ENCODE measurements at regions not wholly inside any gene's neighbourhood (a gene's known extent, or its start where the extent isn't known, plus 50 kb on each side); places are given as distances from the start of the nearest gene placed in this dataset.
A peak's percentile ranks its signal among the peaks of the same experiment; 100 is the strongest.

- ChIA-PET CTCF (ENCODE audit: low intra/inter-chr PET ratio, low total read pairs) (no interaction called here), POLR2A (no interaction called here)
- no peaks in the 10 kb centered on the region for H3K27me3 ChIP-seq (ENCODE audit: control insufficient read depth in 1 of 2, insufficient read depth in 2 of 2, low read length in 2 of 2)
- no peaks in the 10 kb centered on the region for H4K20me1 ChIP-seq (ENCODE audit: insufficient read depth, low read length)
- no peaks in the 10 kb centered on the region for H3K9me3 ChIP-seq (ENCODE audit: low read length)
- H3K4me2 ChIP-seq (ENCODE audit: low read depth, low read length): no peak overlapping the region
- H3K36me3 ChIP-seq (replicated peaks in 1 of 2; ENCODE audit: control insufficient read depth in 1 of 2, insufficient read depth in 2 of 2, low read length in 2 of 2): no peaks in the 10 kb centered on the region
- H3K4me3 ChIP-seq (replicated peaks in 1 of 3; ENCODE audit: insufficient read depth in 1 of 3, low read depth in 2 of 3, low read length in 3 of 3): no peak overlapping the region
- 33% methylated on average over 18 of the region's 22 CpGs for WGBS (ENCODE audit: low lambda C conversion rate)
- FAIRE-seq (no peak), DNase-seq (ENCODE audit: low spot score) (no peak), ATAC-seq (no peak)
- no peak overlapping the region for H3K9ac ChIP-seq (ENCODE audit: insufficient read depth, low read depth, low read length)
- H3K4me1 ChIP-seq (ENCODE audit: insufficient read depth, low read length): no peaks in the 10 kb centered on the region
- BruUV-seq (replicated peaks): no TSS peak
- H3K79me2 ChIP-seq (ENCODE audit: insufficient read depth, low read length): no peaks in the 10 kb centered on the region
- peak; percentile 97 for TF ChIP-seq MNT (IDR thresholded peaks at IDR 0.05)
- no peak for TF ChIP-seq GRHL1 (CRISPR knock-in tag; conservative IDR thresholded peaks at IDR 0.05)
- intact Hi-C loops (cut with micrococcal nuclease; ENCODE audit: unreplicated experiment) (no loop called here), in situ Hi-C loops (cut with HindIII; ENCODE audit: extremely low pct_ligation_motif_present, low pct_unique_long_range_greater_than_20kb) (no loop called here)
- H3K27ac ChIP-seq (ENCODE audit: extremely low read length, insufficient read depth, low read length): no peak overlapping the region
- no peak overlapping the region for H2AFZ ChIP-seq (ENCODE audit: low read length)
These were observed 581.2 kb upstream of the MGMT start for GRCh38 chr10:128885573-128886555.

GRCh38 chr10:128887856-128888255, 579.2 kb upstream of the MGMT start:
- Histone ChIP-seq H4K20me1 (ENCODE audit: insufficient read depth, low read length) (no peaks in the 10 kb centered on the region), H3K4me2 (ENCODE audit: low read depth, low read length) (no peak overlapping the region), H3K36me3 (replicated peaks in 1 of 2; ENCODE audit: control insufficient read depth in 1 of 2, insufficient read depth in 2 of 2, low read length in 2 of 2) (no peaks in the 10 kb centered on the region), H3K79me2 (ENCODE audit: insufficient read depth, low read length) (no peaks in the 10 kb centered on the region), H3K27ac (ENCODE audit: extremely low read length, insufficient read depth, low read length) (no peak overlapping the region), H3K9ac (ENCODE audit: insufficient read depth, low read depth, low read length) (no peak overlapping the region), H3K4me3 (replicated peaks in 1 of 3; ENCODE audit: insufficient read depth in 1 of 3, low read depth in 2 of 3, low read length in 3 of 3) (no peak overlapping the region), H2AFZ (ENCODE audit: low read length) (no peak overlapping the region), H3K27me3 (ENCODE audit: control insufficient read depth in 1 of 2, insufficient read depth in 2 of 2, low read length in 2 of 2) (no peaks in the 10 kb centered on the region), H3K4me1 (ENCODE audit: insufficient read depth, low read length) (no peaks in the 10 kb centered on the region), H3K9me3 (ENCODE audit: low read length) (no peaks in the 10 kb centered on the region)
- ChIA-PET POLR2A (no interaction called here), CTCF (ENCODE audit: low intra/inter-chr PET ratio, low total read pairs) (no interaction called here)
- ATAC-seq: no peak
- no TSS peak for BruUV-seq (replicated peaks)
- intact Hi-C loops (cut with micrococcal nuclease; ENCODE audit: unreplicated experiment): no loop called here
- in situ Hi-C loops (cut with HindIII; ENCODE audit: extremely low pct_ligation_motif_present, low pct_unique_long_range_greater_than_20kb): no loop called here
- no peak for DNase-seq (ENCODE audit: low spot score)
- WGBS (ENCODE audit: low lambda C conversion rate): 2% methylated on average over 3 of the region's 3 CpGs
- FAIRE-seq: no peak
- TF ChIP-seq NAIF1 (CRISPR knock-in tag; IDR thresholded peaks at IDR 0.05; ENCODE audit: borderline replicate concordance) (no peak), XBP1 (CRISPR knock-in tag; IDR thresholded peaks at IDR 0.05) (no peak), ZNF530 (CRISPR knock-in tag; IDR thresholded peaks at IDR 0.05; ENCODE audit: low read depth) (no peak), ZNF598 (CRISPR knock-in tag; IDR thresholded peaks at IDR 0.05; ENCODE audit: borderline replicate concordance) (no peak)

All from HepG2 (cell line).